SK-N-MC (cell line): ENCODE measurements at regions not wholly inside any gene's neighbourhood (a gene's known extent, or its start where the extent isn't known, plus 50 kb on each side); places are given as distances from the start of the nearest gene placed in this dataset.

Source experiments
- DNase-seq: peaks from one replicate; pipeline ENCODE4 v3.0.0-alpha.2; 2011; ENCODE audit warnings: low read depth, low spot score
- H3K27ac ChIP-seq: fragments of 200-600 bp; sonication (generic); 2 replicates; pipeline ENCODE4 v1.5.1; 2016; ENCODE audit warnings: mixed run types
- H3K36me3 ChIP-seq: fragments of 200-600 bp; sonication (generic); 2 replicates; pipeline ENCODE4 v1.6.1; 2017; ENCODE audit warnings: antibody characterized with exemption, low read length, mixed read lengths; ENCODE audit not compliant: insufficient read depth
- H3K4me3 ChIP-seq: fragments of 200-600 bp; sonication (generic); 2 replicates; pipeline ENCODE4 v1.5.1; 2016
- H3K9ac ChIP-seq: fragments of 200-600 bp; sonication (generic); 2 replicates; pipeline ENCODE4 v1.8.0; 2017; ENCODE audit warnings: mixed run types, mixed read lengths; ENCODE audit not compliant: insufficient read length
- H3K9me3 ChIP-seq: fragments of 200-600 bp; sonication (generic); 2 replicates; pipeline ENCODE4 v1.6.1; 2017; ENCODE audit warnings: low read depth, mild to moderate bottlenecking, antibody characterized with exemption, low read length, moderate library complexity, mixed read lengths
- EZH2 ChIP-seq: fragments of 200-600 bp; sonication (generic); IDR thresholded peaks from one replicate; pipeline ENCODE4 v1.6.1; 2017; ENCODE audit warnings: antibody characterized with exemption
- FOXP2 ChIP-seq: optimal IDR thresholded peaks from 2 replicates; pipeline ENCODE3; 2011; ENCODE audit warnings: mild to moderate bottlenecking, moderate library complexity; ENCODE audit not compliant: insufficient read depth; ENCODE audit errors: extremely low read length, control extremely low read depth
- POLR2AphosphoS5 ChIP-seq: IDR thresholded peaks from 2 replicates; pipeline ENCODE4 v1.6.1; 2012; ENCODE audit warnings: mild to moderate bottlenecking, low read depth, low read length, borderline replicate concordance

DNA sequence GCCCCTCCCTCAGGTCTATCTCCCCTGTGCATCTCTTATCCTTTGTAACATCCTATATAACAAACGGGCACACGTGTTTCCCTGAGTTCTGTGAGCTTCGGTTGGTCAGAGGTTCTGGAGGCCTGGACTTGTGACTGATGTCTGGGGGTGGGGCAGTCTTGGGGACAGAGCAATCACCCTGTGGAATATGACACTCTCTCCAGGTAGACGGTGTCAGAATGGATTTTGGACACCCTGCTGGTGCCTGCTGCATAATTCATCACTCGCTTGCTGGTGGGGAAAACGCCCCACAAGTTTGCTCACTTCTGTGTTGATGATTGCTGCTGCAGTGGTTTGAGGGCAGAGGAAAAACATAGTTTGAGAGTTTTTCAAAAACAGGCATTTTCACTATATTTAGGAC, 223.2 kb downstream of the UQCRFS1 start:
- no peak for DNase-seq
- no peaks in the 10 kb centered on the region for H3K9me3 ChIP-seq
- H3K27ac ChIP-seq, result no peak overlapping the region
- no peak overlapping the region for H3K9ac ChIP-seq
- TF ChIP-seq POLR2AphosphoS5 (no peak), FOXP2 (no peak), EZH2 (no peak)
- no peaks in the 10 kb centered on the region for H3K36me3 ChIP-seq
- no peak overlapping the region for H3K4me3 ChIP-seq

GRCh38 chr19:28988066-28988465, 224.9 kb downstream of the UQCRFS1 start:
- Histone ChIP-seq H3K9me3 (no peaks in the 10 kb centered on the region), H3K9ac (no peak overlapping the region), H3K36me3 (no peaks in the 10 kb centered on the region), H3K4me3 (no peak overlapping the region), H3K27ac (no peak overlapping the region)
- TF ChIP-seq EZH2, result no peak
- no peak for DNase-seq

GRCh38 chr19:28987177-28987576, 225.8 kb downstream of the UQCRFS1 start:
- no peak for DNase-seq
- H3K27ac ChIP-seq, result no peak overlapping the region
- H3K9ac ChIP-seq, result no peak overlapping the region
- no peak overlapping the region for H3K4me3 ChIP-seq
- no peaks in the 10 kb centered on the region for H3K9me3 ChIP-seq
- no peaks in the 10 kb centered on the region for H3K36me3 ChIP-seq
- TF ChIP-seq POLR2AphosphoS5 (no peak), FOXP2 (no peak), EZH2 (no peak)

GRCh38 chr19:28985201-28985600, 227.8 kb downstream of the UQCRFS1 start:
- H3K4me3 ChIP-seq, result no peak overlapping the region
- H3K27ac ChIP-seq, result no peak overlapping the region
- no peaks in the 10 kb centered on the region for H3K36me3 ChIP-seq
- H3K9ac ChIP-seq, result no peak overlapping the region
- no peak for DNase-seq
- TF ChIP-seq EZH2, result no peak
- TF ChIP-seq POLR2AphosphoS5, result no peak
- TF ChIP-seq FOXP2, result no peak
- no peaks in the 10 kb centered on the region for H3K9me3 ChIP-seq

DNA sequence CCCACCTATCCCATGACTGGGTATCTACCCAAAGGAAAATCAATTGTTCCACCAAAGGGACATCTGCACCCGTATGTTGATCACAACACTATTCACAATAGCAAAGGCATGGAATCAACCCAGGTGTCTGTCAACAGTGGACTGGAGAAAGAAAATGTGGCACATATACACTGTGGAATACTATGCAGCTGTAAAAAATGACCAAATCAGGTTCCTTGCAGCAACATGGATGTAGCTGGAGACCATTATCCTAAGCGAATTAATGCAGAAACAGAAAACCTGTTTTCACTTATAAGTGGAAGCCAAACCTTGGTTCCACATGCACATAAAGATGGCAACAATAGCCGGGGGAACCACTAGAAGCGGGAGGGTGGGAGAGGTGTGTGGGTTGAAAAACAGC, 228.6 kb downstream of the UQCRFS1 start:
- no peak overlapping the region for H3K9ac ChIP-seq
- no peak for TF ChIP-seq FOXP2
- no peak for TF ChIP-seq POLR2AphosphoS5
- TF ChIP-seq EZH2, result no peak
- H3K9me3 ChIP-seq, result no peaks in the 10 kb centered on the region
- H3K36me3 ChIP-seq, result no peaks in the 10 kb centered on the region
- no peak for DNase-seq
- no peak overlapping the region for H3K27ac ChIP-seq
- H3K4me3 ChIP-seq, result no peak overlapping the region

DNA sequence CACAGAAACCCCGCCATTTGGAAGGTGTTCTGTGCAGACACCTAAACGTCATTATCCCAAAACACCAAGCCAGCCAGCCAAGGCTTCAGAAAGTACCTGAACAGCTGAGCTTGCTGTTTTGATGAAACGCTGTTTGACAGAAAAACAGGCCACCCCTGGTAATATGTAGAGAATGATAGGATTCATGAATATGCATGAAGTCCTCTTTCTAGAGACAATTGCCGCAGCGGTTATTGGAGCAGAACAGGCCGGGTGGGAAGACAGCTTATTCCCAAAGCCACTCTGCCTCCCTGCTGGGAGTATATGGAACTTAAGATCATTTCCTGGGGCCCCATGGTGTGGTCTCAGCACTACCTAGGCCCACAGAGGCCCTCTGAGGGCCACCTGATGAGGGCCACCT, 229.5 kb downstream of the UQCRFS1 start:
- no peak for DNase-seq
- Histone ChIP-seq H3K9me3 (no peaks in the 10 kb centered on the region), H3K9ac (no peak overlapping the region), H3K4me3 (no peak overlapping the region), H3K27ac (no peak overlapping the region), H3K36me3 (no peaks in the 10 kb centered on the region)
- TF ChIP-seq POLR2AphosphoS5, result no peak
- TF ChIP-seq FOXP2, result no peak
- TF ChIP-seq EZH2, result no peak

GRCh38 chr19:28981994-28982393, 231.0 kb downstream of the UQCRFS1 start:
- Histone ChIP-seq H3K27ac (no peak overlapping the region), H3K36me3 (no peaks in the 10 kb centered on the region), H3K9me3 (no peaks in the 10 kb centered on the region), H3K4me3 (no peak overlapping the region), H3K9ac (no peak overlapping the region)
- TF ChIP-seq FOXP2 (no peak), POLR2AphosphoS5 (no peak), EZH2 (no peak)
- DNase-seq, result no peak

GRCh38 chr19:28981518-28981917, 231.4 kb downstream of the UQCRFS1 start:
- no peak overlapping the region for H3K27ac ChIP-seq
- no peak for DNase-seq
- H3K9me3 ChIP-seq, result no peaks in the 10 kb centered on the region
- no peak for TF ChIP-seq POLR2AphosphoS5
- TF ChIP-seq EZH2, result no peak
- TF ChIP-seq FOXP2, result no peak
- no peaks in the 10 kb centered on the region for H3K36me3 ChIP-seq
- no peak overlapping the region for H3K4me3 ChIP-seq
- H3K9ac ChIP-seq, result no peak overlapping the region

DNA sequence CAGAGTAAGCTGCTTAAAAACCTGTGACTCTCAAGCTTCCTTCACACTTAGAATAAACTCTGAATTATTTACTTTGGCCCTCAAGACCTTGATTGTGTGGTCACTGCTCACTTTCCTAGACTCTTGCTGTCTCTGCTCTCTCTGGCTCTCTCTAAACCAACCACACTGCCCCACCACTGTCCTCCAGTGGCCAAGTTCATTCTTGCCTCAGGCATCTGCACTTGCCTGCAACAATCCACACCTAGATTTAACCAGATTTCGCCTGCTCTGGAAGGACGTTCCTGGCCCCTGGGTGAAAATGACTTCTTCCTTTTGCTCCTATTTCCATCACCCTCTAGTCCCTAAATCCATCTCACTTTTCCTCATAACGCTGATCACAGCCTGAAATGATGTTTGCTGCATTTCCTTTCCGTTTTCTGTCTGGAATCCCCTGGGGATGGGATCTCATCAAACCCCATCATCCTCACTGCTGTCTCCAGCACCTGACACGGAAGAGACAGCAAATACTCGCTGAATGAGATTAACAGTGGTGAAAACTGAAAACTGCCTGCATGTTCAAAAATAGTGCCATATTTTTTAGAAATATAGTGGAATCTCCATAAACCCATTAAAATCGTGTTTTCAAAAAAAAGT, 232.6 kb downstream of the UQCRFS1 start:
- Histone ChIP-seq H3K4me3 (no peak overlapping the region), H3K36me3 (no peaks in the 10 kb centered on the region), H3K27ac (no peak overlapping the region), H3K9ac (no peak overlapping the region), H3K9me3 (no peaks in the 10 kb centered on the region)
- no peak for DNase-seq
- TF ChIP-seq FOXP2 (no peak), POLR2AphosphoS5 (no peak), EZH2 (no peak)
